ENCODE measurements at regions not wholly inside any gene's neighbourhood (a gene's known extent, or its start where the extent isn't known, plus 50 kb on each side); places are given as distances from the start of the nearest gene placed in this dataset.

GRCh38 chr4:141410839-141411238 lies 190.1 kb downstream of the ZNF330 start:
- Mint-ChIP-seq H3K4me3 (no peak overlapping the region), H3K9me3 (no peaks in the 10 kb centered on the region), H3K27ac (no peak overlapping the region), H3K27me3 (no peaks in the 10 kb centered on the region), H3K36me3 (ENCODE audit: low read depth) (no peaks in the 10 kb centered on the region), H3K4me1 (no peaks in the 10 kb centered on the region)
- ChIA-PET POLR2A (no interaction called here), CTCF (no interaction called here)
- intact Hi-C loops (cut with micrococcal nuclease): no loop called here
- TF ChIP-seq, protein P1, sequence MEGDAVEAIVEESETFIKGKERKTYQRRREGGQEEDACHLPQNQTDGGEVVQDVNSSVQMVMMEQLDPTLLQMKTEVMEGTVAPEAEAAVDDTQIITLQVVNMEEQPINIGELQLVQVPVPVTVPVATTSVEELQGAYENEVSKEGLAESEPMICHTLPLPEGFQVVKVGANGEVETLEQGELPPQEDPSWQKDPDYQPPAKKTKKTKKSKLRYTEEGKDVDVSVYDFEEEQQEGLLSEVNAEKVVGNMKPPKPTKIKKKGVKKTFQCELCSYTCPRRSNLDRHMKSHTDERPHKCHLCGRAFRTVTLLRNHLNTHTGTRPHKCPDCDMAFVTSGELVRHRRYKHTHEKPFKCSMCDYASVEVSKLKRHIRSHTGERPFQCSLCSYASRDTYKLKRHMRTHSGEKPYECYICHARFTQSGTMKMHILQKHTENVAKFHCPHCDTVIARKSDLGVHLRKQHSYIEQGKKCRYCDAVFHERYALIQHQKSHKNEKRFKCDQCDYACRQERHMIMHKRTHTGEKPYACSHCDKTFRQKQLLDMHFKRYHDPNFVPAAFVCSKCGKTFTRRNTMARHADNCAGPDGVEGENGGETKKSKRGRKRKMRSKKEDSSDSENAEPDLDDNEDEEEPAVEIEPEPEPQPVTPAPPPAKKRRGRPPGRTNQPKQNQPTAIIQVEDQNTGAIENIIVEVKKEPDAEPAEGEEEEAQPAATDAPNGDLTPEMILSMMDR (IDR thresholded peaks at IDR 0.05): no peak
- ATAC-seq (ENCODE audit: low read depth): no peak
- no peak for DNase-seq

GRCh38 chr4:141411936-141412335 lies 191.2 kb downstream of the ZNF330 start:
- Mint-ChIP-seq H3K36me3 (ENCODE audit: low read depth) (no peaks in the 10 kb centered on the region), H3K4me1 (no peaks in the 10 kb centered on the region), H3K9me3 (no peaks in the 10 kb centered on the region), H3K4me3 (no peak overlapping the region), H3K27ac (no peak overlapping the region), H3K27me3 (no peaks in the 10 kb centered on the region)
- no peak for ATAC-seq (ENCODE audit: low read depth)
- intact Hi-C loops (cut with micrococcal nuclease): no loop called here
- ChIA-PET CTCF (no interaction called here), POLR2A (no interaction called here)
- no peak for DNase-seq
- TF ChIP-seq, protein P1 (IDR thresholded peaks at IDR 0.05): no peak

DNA sequence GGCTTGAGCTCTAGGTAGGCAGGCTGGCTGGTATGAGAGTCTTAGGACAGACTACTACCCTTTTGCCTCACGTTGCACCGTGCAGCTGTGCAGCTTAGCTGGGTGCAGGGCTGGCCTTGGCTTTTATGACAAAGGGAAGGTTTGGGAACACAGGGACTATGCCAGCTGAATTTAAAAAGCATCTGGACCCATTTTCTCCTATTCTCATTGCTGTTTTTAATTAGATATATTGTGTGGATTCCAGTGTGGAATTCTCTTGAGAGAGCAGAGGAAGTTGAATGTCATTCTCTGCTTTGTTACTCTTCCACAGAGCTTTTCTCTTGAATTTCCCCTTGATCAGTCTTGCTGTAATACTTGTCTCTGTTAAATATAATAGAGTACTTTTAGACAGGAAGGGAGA lies 192.7 kb downstream of the ZNF330 start:
- CTCF ChIA-PET: no interaction called here
- Mint-ChIP-seq H3K36me3 (ENCODE audit: low read depth) (no peaks in the 10 kb centered on the region), H3K9me3 (no peaks in the 10 kb centered on the region), H3K27me3 (no peaks in the 10 kb centered on the region), H3K27ac (no peak overlapping the region), H3K4me3 (no peak overlapping the region), H3K4me1 (no peaks in the 10 kb centered on the region)
- no peak for DNase-seq
- POLR2A ChIA-PET: no interaction called here
- ATAC-seq (ENCODE audit: low read depth): no peak
- intact Hi-C loops (cut with micrococcal nuclease): no loop called here
- TF ChIP-seq, protein P1 (IDR thresholded peaks at IDR 0.05): no peak

- TF ChIP-seq, protein P1 (IDR thresholded peaks at IDR 0.05): no peak
- intact Hi-C loops (cut with micrococcal nuclease): no loop called here
- POLR2A ChIA-PET: no interaction called here
- Mint-ChIP-seq H3K4me3 (no peak overlapping the region), H3K36me3 (ENCODE audit: low read depth) (no peaks in the 10 kb centered on the region), H3K27ac (no peak overlapping the region), H3K27me3 (no peaks in the 10 kb centered on the region), H3K4me1 (no peaks in the 10 kb centered on the region), H3K9me3 (no peaks in the 10 kb centered on the region)
- no peak for ATAC-seq (ENCODE audit: low read depth)
- CTCF ChIA-PET: no interaction called here
- no peak for DNase-seq
These were observed 195.0 kb downstream of the ZNF330 start for GRCh38 chr4:141415651-141416050.

- POLR2A ChIA-PET: no interaction called here
These were observed 195.5 kb downstream of the ZNF330 start for GRCh38 chr4:141416219-141416618.

More at GRCh38 chr4:141416219-141416618, 195.5 kb downstream of the ZNF330 start:
- H3K4me3 Mint-ChIP-seq: no peak overlapping the region
- H3K36me3 Mint-ChIP-seq (ENCODE audit: low read depth): no peaks in the 10 kb centered on the region
- ATAC-seq (ENCODE audit: low read depth) (no peak), DNase-seq (no peak)
- no peaks in the 10 kb centered on the region for H3K9me3 Mint-ChIP-seq
- H3K4me1 Mint-ChIP-seq: no peaks in the 10 kb centered on the region
- no peaks in the 10 kb centered on the region for H3K27me3 Mint-ChIP-seq
- CTCF ChIA-PET: no interaction called here
- TF ChIP-seq, protein P1 (IDR thresholded peaks at IDR 0.05): no peak
- H3K27ac Mint-ChIP-seq: no peak overlapping the region
- intact Hi-C loops (cut with micrococcal nuclease): no loop called here

Measured in activated B cell treated with CpG ODN at 0.5 μM for 24 hours (primary cell).